SK-N-SH (cell line): ENCODE measurements at regions not wholly inside any gene's neighbourhood (a gene's known extent, or its start where the extent isn't known, plus 50 kb on each side); places are given as distances from the start of the nearest gene placed in this dataset.

ENCODE experiments used
- CTCF ChIA-PET: fragments of 300-600, 350-600 bp; formaldehyde crosslinking; extraction: SDS; loops from one replicate; lab custom pipeline; 2021; lab: Yijun Ruan, JAX
- POLR2A ChIA-PET: fragments of 350-600 bp; sonication (Branson Sonifier 250); formaldehyde crosslinking; extraction: SDS; loops from one replicate; lab custom pipeline; 2020; ENCODE audit warnings: antibody characterized with exemption, inconsistent platforms; lab: Yijun Ruan, JAX
- DNase-seq: peaks from one replicate; pipeline ENCODE4 v3.0.0; 2012
- H2AFZ ChIP-seq: fragments of 200-600 bp; sonication (generic); 2 replicates; pipeline ENCODE4 v1.8.1; 2016; ENCODE audit warnings: antibody characterized with exemption, mild to moderate bottlenecking, low read depth
- H3F3A ChIP-seq: fragments of 200-600 bp; sonication (generic); replicated peaks from 2 replicates; pipeline ENCODE3; 2016; ENCODE audit warnings: antibody characterized with exemption, mild to moderate bottlenecking; ENCODE audit not compliant: insufficient read depth
- H3K27ac ChIP-seq, 2 experiments: fragments of 200-500 bp in 1 of 2; fragments of 200-600 bp in 1 of 2; sonication (Bioruptor generic) in 1 of 2; sonication (generic), shearing (Covaris generic) in 1 of 2; 2 replicates each; pipeline versions ENCODE4 v1.5.1 to v1.6.1; 2014 to 2016; ENCODE audit warnings: low read depth in 2 of 2, inconsistent platforms in 1 of 2, low read length in 1 of 2, mild to moderate bottlenecking in 1 of 2, mixed read lengths in 1 of 2
- H3K27me3 ChIP-seq: fragments of 200-600 bp; sonication (generic), shearing (Covaris generic); 2 replicates; pipeline ENCODE4 v1.6.1; 2016; ENCODE audit warnings: mixed run types; ENCODE audit not compliant: insufficient read depth
- H3K36me3 ChIP-seq, 2 experiments: fragments of 200-500 bp in 1 of 2; fragments of 200-600 bp in 1 of 2; sonication (Bioruptor generic) in 1 of 2; sonication (generic) in 1 of 2; replicated peaks in 1 of 2; 2 replicates each; pipeline versions ENCODE3 to v1.5.1; 2014 to 2016; ENCODE audit warnings: low read length in 1 of 2, mild to moderate bottlenecking in 1 of 2; ENCODE audit not compliant: insufficient read depth in 2 of 2, control insufficient read depth in 1 of 2
- H3K4me1 ChIP-seq, 2 experiments: fragments of 200-500 bp in 1 of 2; fragments of 200-600 bp in 1 of 2; sonication (Bioruptor generic) in 1 of 2; sonication (generic), shearing (Covaris generic) in 1 of 2; 2 replicates each; pipeline versions ENCODE4 v1.5.1 to v1.6.1; 2014 to 2016; ENCODE audit warnings: low read depth in 1 of 2, low read length in 1 of 2, mixed run types in 1 of 2; ENCODE audit not compliant: insufficient read depth in 2 of 2, control insufficient read depth in 1 of 2
- H3K4me2 ChIP-seq: fragments of 200-600 bp; sonication (generic), shearing (Covaris generic); 2 replicates; pipeline ENCODE4 v1.6.1; 2017; ENCODE audit warnings: mixed run types
- H3K4me3 ChIP-seq, 2 experiments: fragments of 200-500 bp in 1 of 2; fragments of 200-600 bp in 1 of 2; sonication (Bioruptor generic) in 1 of 2; sonication (generic), shearing (Covaris generic) in 1 of 2; 2 replicates each; pipeline versions ENCODE4 v1.5.1 to v1.8.1; 2014 to 2016; ENCODE audit warnings: low read depth in 2 of 2, inconsistent platforms in 1 of 2, low read length in 1 of 2, mild to moderate bottlenecking in 1 of 2, mixed read lengths in 1 of 2, moderate library complexity in 1 of 2
- H3K79me2 ChIP-seq: fragments of 200-600 bp; sonication (generic); 2 replicates; pipeline ENCODE4 v1.8.1; 2017; ENCODE audit warnings: mild to moderate bottlenecking; ENCODE audit not compliant: insufficient read depth
- H3K9ac ChIP-seq: fragments of 200-600 bp; sonication (generic); 2 replicates; pipeline ENCODE4 v1.6.1; 2017; ENCODE audit warnings: mixed run types
- H3K9me2 ChIP-seq: fragments of 200-600 bp; sonication (generic); 2 replicates; pipeline ENCODE4 v1.6.1; 2017; ENCODE audit warnings: mixed run types
- H3K9me3 ChIP-seq: fragments of 200-600 bp; sonication (generic); 2 replicates; pipeline ENCODE4 v1.6.1; 2017; ENCODE audit warnings: mixed run types, mild to moderate bottlenecking, moderate library complexity
- H4K20me1 ChIP-seq: fragments of 200-600 bp; sonication (generic); 2 replicates; pipeline ENCODE4 v1.6.1; 2017; ENCODE audit warnings: mild to moderate bottlenecking, mixed run types; ENCODE audit not compliant: insufficient read depth
- CHD2 ChIP-seq: fragments of 150-350 bp; IDR thresholded peaks from 2 replicates; pipeline ENCODE4 v1.6.1; 2018; ENCODE audit warnings: low read length; ENCODE audit not compliant: partially characterized antibody
- FOSL2 ChIP-seq: IDR thresholded peaks from 2 replicates; pipeline ENCODE4 v1.4.0; 2012; ENCODE audit warnings: low read depth, mild to moderate bottlenecking, moderate library complexity, borderline replicate concordance
- GABPA ChIP-seq: IDR thresholded peaks from 2 replicates; pipeline ENCODE4 v1.4.0; 2012; ENCODE audit warnings: low read depth, mild to moderate bottlenecking
- MEF2A ChIP-seq: IDR thresholded peaks from 2 replicates; pipeline ENCODE4 v1.4.0; 2012; ENCODE audit warnings: low read depth, borderline replicate concordance
- MXI1 ChIP-seq: IDR thresholded peaks from 2 replicates; pipeline ENCODE4 v1.6.1; 2012; ENCODE audit warnings: mild to moderate bottlenecking, low read depth, low read length, improper control_type of control experiment
- POLR2AphosphoS5 ChIP-seq: IDR thresholded peaks from 2 replicates; pipeline ENCODE4 v1.6.1; 2012; ENCODE audit warnings: low read depth, low read length
- RAD21 ChIP-seq: IDR thresholded peaks from 2 replicates; pipeline ENCODE4 v1.6.1; 2012; ENCODE audit warnings: mild to moderate bottlenecking, low read length
- RFX5 ChIP-seq: IDR thresholded peaks from 2 replicates; pipeline ENCODE4 v1.6.1; 2012; ENCODE audit warnings: mild to moderate bottlenecking, improper control_type of control experiment, low read length
- RXRA ChIP-seq: IDR thresholded peaks from 2 replicates; pipeline ENCODE4 v1.4.0; 2012; ENCODE audit warnings: low read depth, mild to moderate bottlenecking, borderline replicate concordance
- YY1 ChIP-seq: IDR thresholded peaks from 2 replicates; pipeline ENCODE4 v1.4.0; 2012; ENCODE audit warnings: low read depth, mild to moderate bottlenecking
- WGBS: methylation state at CpG from one replicate; pipeline ENCODE4 v1.1.6; 2017; ENCODE audit warnings: low lambda C conversion rate; 5-methylcytosine and 5-hydroxymethylcytosine counted together
- TF ChIP-seq, protein P1 (sequence below): IDR thresholded peaks from 2 replicates; pipeline ENCODE4 v1.4.0; 2012; ENCODE audit warnings: low read depth, borderline replicate concordance
- TF ChIP-seq, protein P2 (sequence below): fragments of 200-600 bp; sonication (generic); IDR thresholded peaks from 2 replicates; pipeline ENCODE4 v1.6.1; 2017; ENCODE audit warnings: antibody characterized with exemption, mild to moderate bottlenecking, moderate library complexity
- TF ChIP-seq, protein P3 (sequence below): IDR thresholded peaks from 2 replicates; pipeline ENCODE4 v1.4.0; 2012; ENCODE audit warnings: low read depth, borderline replicate concordance
- TF ChIP-seq, protein P4 (sequence below): fragments of 150-350 bp; IDR thresholded peaks from 2 replicates; pipeline ENCODE4 v1.6.1; 2016; ENCODE audit warnings: mild to moderate bottlenecking, low read depth, low read length

DNA sequence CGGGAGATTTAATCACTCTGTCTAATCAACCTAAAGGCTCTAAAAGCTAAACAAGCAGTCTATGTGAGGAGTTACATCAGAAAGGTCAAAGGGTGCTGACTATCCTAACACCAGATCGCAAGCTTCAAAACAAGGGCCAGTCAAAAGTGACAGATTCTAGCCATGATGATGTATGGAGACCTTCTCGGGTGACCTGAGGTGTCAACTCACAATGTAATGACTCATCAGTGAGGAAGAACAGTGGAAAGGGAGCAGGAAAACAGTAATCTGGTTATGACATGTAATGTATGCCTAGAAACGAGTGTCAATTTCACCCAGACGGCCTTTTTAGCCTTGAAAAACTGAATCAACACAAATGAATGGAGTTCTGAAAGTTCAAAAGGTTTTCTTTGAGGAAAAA is 375.3 kb downstream of the IDS start (continued):
- TF ChIP-seq MXI1: no peak
- TF ChIP-seq, protein P1, sequence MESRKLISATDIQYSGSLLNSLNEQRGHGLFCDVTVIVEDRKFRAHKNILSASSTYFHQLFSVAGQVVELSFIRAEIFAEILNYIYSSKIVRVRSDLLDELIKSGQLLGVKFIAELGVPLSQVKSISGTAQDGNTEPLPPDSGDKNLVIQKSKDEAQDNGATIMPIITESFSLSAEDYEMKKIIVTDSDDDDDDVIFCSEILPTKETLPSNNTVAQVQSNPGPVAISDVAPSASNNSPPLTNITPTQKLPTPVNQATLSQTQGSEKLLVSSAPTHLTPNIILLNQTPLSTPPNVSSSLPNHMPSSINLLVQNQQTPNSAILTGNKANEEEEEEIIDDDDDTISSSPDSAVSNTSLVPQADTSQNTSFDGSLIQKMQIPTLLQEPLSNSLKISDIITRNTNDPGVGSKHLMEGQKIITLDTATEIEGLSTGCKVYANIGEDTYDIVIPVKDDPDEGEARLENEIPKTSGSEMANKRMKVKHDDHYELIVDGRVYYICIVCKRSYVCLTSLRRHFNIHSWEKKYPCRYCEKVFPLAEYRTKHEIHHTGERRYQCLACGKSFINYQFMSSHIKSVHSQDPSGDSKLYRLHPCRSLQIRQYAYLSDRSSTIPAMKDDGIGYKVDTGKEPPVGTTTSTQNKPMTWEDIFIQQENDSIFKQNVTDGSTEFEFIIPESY: no peak
- no peak for TF ChIP-seq RXRA

DNA sequence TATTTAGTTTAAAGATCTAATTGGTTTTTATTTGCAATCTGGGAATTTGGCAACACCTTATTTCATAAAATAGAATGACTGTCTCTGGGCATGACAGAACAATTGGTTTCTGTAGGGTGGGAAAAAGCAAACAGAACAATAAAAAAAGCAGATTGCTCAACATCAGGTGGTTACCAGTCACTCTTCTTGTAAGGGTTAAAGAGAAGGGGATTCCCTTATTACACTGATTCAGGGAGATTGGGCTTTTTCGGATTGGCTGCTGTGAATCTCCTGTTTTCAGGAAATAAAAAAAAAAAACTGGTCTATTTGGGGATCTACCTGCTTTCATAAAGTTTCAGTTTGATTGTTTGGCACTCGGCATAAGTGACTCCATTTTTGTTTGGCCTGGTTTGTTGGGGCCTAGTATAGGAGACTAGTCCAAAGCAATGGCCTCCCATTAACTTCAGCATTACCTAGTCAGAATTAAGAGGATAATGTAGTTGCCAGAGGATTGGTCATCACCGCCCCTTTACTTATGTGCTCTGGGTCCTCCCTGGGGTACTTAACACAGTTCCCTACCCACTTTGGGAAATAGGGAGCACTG is 380.5 kb downstream of the IDS start:
- Histone ChIP-seq H3K9ac (no peak overlapping the region), H3K4me1 (no peaks in the 10 kb centered on the region), H4K20me1 (no peaks in the 10 kb centered on the region), H3K36me3 (no peaks in the 10 kb centered on the region)
- 3% methylated on average over 3 of the region's 3 CpGs for WGBS
- no peak for DNase-seq
- TF ChIP-seq, protein P2, sequence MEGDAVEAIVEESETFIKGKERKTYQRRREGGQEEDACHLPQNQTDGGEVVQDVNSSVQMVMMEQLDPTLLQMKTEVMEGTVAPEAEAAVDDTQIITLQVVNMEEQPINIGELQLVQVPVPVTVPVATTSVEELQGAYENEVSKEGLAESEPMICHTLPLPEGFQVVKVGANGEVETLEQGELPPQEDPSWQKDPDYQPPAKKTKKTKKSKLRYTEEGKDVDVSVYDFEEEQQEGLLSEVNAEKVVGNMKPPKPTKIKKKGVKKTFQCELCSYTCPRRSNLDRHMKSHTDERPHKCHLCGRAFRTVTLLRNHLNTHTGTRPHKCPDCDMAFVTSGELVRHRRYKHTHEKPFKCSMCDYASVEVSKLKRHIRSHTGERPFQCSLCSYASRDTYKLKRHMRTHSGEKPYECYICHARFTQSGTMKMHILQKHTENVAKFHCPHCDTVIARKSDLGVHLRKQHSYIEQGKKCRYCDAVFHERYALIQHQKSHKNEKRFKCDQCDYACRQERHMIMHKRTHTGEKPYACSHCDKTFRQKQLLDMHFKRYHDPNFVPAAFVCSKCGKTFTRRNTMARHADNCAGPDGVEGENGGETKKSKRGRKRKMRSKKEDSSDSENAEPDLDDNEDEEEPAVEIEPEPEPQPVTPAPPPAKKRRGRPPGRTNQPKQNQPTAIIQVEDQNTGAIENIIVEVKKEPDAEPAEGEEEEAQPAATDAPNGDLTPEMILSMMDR: no peak
- TF ChIP-seq RXRA: no peak
- TF ChIP-seq MEF2A: no peak
- TF ChIP-seq, protein P3, sequence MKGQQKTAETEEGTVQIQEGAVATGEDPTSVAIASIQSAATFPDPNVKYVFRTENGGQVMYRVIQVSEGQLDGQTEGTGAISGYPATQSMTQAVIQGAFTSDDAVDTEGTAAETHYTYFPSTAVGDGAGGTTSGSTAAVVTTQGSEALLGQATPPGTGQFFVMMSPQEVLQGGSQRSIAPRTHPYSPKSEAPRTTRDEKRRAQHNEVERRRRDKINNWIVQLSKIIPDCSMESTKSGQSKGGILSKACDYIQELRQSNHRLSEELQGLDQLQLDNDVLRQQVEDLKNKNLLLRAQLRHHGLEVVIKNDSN: no peak
- TF ChIP-seq, protein P4, sequence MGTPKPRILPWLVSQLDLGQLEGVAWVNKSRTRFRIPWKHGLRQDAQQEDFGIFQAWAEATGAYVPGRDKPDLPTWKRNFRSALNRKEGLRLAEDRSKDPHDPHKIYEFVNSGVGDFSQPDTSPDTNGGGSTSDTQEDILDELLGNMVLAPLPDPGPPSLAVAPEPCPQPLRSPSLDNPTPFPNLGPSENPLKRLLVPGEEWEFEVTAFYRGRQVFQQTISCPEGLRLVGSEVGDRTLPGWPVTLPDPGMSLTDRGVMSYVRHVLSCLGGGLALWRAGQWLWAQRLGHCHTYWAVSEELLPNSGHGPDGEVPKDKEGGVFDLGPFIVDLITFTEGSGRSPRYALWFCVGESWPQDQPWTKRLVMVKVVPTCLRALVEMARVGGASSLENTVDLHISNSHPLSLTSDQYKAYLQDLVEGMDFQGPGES: no peak
- TF ChIP-seq RAD21: no peak
- no peak for TF ChIP-seq RFX5
- TF ChIP-seq FOSL2: no peak
- no peak for TF ChIP-seq CHD2
- no peak for TF ChIP-seq POLR2AphosphoS5
- no peak for TF ChIP-seq GABPA
- no peak for TF ChIP-seq YY1
- TF ChIP-seq, all 33 proteins: peak for 0
- Histone ChIP-seq H3K79me2 (no peaks in the 10 kb centered on the region), H3K4me3 (no peak overlapping the region), H3K27me3 (no peaks in the 10 kb centered on the region), H3K27ac (no peak overlapping the region), H3K9me3 (no peaks in the 10 kb centered on the region), H3F3A (no peaks in the 10 kb centered on the region), H2AFZ (no peak overlapping the region), H3K4me2 (no peak overlapping the region), H3K9me2 (no peaks in the 10 kb centered on the region)
- ChIA-PET POLR2A (no interaction called here), CTCF (no interaction called here)
